Left ventricle myocardium inferior (tissue), 1 donor: ENCODE measurements at regions not wholly inside any gene's neighbourhood (a gene's known extent, or its start where the extent isn't known, plus 50 kb on each side); places are given as distances from the start of the nearest gene placed in this dataset.
"Not testable (repeated sequence)": the region's sequence is repeated elsewhere in the genome, so short reads cannot be mapped to it uniquely, and the experiment has no call there.

ENCODE experiments used
- DNase-seq: peaks from one replicate; pipeline ENCODE4 v3.0.0-alpha.2; 2020
- H3K27ac ChIP-seq: fragments of 200-600 bp; replicated peaks from 2 replicates; pipeline ENCODE4 v1.8.0; 2021
- H3K27me3 ChIP-seq: fragments of 200-600 bp; 2 replicates; pipeline ENCODE4 v1.8.0; 2021; ENCODE audit warnings: low read depth
- H3K36me3 ChIP-seq: fragments of 200-600 bp; 2 replicates; pipeline ENCODE4 v1.8.0; 2021
- H3K4me1 ChIP-seq: fragments of 200-600 bp; 2 replicates; pipeline ENCODE4 v1.8.0; 2021
- H3K4me3 ChIP-seq: fragments of 200-600 bp; 2 replicates; pipeline ENCODE4 v1.8.0; 2021; ENCODE audit warnings: mild to moderate bottlenecking, moderate library complexity
- H3K9me3 ChIP-seq: fragments of 200-600 bp; replicated peaks from 2 replicates; pipeline ENCODE4 v1.8.0; 2021
- CTCF ChIP-seq: fragments of 200-600 bp; IDR thresholded peaks from 2 replicates; pipeline ENCODE4 v1.8.0; 2021; ENCODE audit warnings: antibody characterized with exemption, mild to moderate bottlenecking, borderline replicate concordance
- intact Hi-C: fragments of 100-400 bp; cut with micrococcal nuclease; formaldehyde crosslinking; loops from one replicate; pipeline ENCODE4 v1.11.0; 2022
- donor health status: DM: no; HTN: yes; CAD: no; lungs with severe emphysema.

GRCh38 chr6:80523531-80523997 lies 417.1 kb downstream of the BCKDHB start:
- DNase-seq = no peak
- Histone ChIP-seq H3K4me3 (peak overlapping the region; percentile 39), H3K36me3 (no peaks in the 10 kb centered on the region), H3K27ac (no peak overlapping the region), H3K4me1 (peaks cover 22% of the 10 kb centered on the region), H3K27me3 (no peaks in the 10 kb centered on the region), H3K9me3 (no peaks in the 10 kb centered on the region)
- intact Hi-C loops = no loop called here
- TF ChIP-seq CTCF = no peak

GRCh38 chr6:80523010-80523409 lies 416.5 kb downstream of the BCKDHB start:
- H3K4me3 ChIP-seq = peak overlapping the region; percentile 39
- DNase-seq = no peak
- H3K36me3 ChIP-seq = no peaks in the 10 kb centered on the region
- intact Hi-C loops = no loop called here
- no peaks in the 10 kb centered on the region for H3K27me3 ChIP-seq
- no peak for TF ChIP-seq CTCF
- H3K27ac ChIP-seq = no peak overlapping the region
- peaks cover 19% of the 10 kb centered on the region for H3K4me1 ChIP-seq
- H3K9me3 ChIP-seq = no peaks in the 10 kb centered on the region

GRCh38 chr6:80522576-80522975 lies 416.1 kb downstream of the BCKDHB start:
- H3K36me3 ChIP-seq = no peaks in the 10 kb centered on the region
- no peak for TF ChIP-seq CTCF
- H3K27ac ChIP-seq = no peak overlapping the region

GRCh38 chr6:80519811-80520594 lies 413.5 kb downstream of the BCKDHB start:
- Histone ChIP-seq H3K9me3 (no peaks in the 10 kb centered on the region), H3K27ac (no peak overlapping the region), H3K4me1 (peaks cover 17% of the 10 kb centered on the region), H3K27me3 (no peaks in the 10 kb centered on the region), H3K36me3 (no peaks in the 10 kb centered on the region), H3K4me3 (no peak overlapping the region)
- DNase-seq = no peak
- no peak for TF ChIP-seq CTCF
- intact Hi-C loops = no loop called here

More at GRCh38 chr6:80522576-80522975, 416.1 kb downstream of the BCKDHB start:
- intact Hi-C loops = no loop called here
- Histone ChIP-seq H3K27me3 (no peaks in the 10 kb centered on the region), H3K4me1 (peaks cover 17% of the 10 kb centered on the region), H3K4me3 (no peak overlapping the region), H3K9me3 (no peaks in the 10 kb centered on the region)
- DNase-seq = no peak

GRCh38 chr6:80517525-80517924 lies 411.1 kb downstream of the BCKDHB start:
- intact Hi-C loops = no loop called here
- H3K36me3 ChIP-seq = no peaks in the 10 kb centered on the region
- H3K27ac ChIP-seq = no peak overlapping the region
- no peaks in the 10 kb centered on the region for H3K9me3 ChIP-seq
- peaks cover under 1% of the 10 kb centered on the region for H3K4me1 ChIP-seq
- no peaks in the 10 kb centered on the region for H3K27me3 ChIP-seq
- no peak for DNase-seq
- no peak overlapping the region for H3K4me3 ChIP-seq
- no peak for TF ChIP-seq CTCF

GRCh38 chr6:80510521-80510920 lies 404.1 kb downstream of the BCKDHB start:
- H3K4me3 ChIP-seq, H3K27ac ChIP-seq, intact Hi-C loops, H3K27me3 ChIP-seq, H3K9me3 ChIP-seq, DNase-seq, H3K4me1 ChIP-seq, H3K36me3 ChIP-seq: not testable (repeated sequence)
